ENCODE measurements at regions not wholly inside any gene's neighbourhood (a gene's known extent, or its start where the extent isn't known, plus 50 kb on each side); places are given as distances from the start of the nearest gene placed in this dataset.

DNA sequence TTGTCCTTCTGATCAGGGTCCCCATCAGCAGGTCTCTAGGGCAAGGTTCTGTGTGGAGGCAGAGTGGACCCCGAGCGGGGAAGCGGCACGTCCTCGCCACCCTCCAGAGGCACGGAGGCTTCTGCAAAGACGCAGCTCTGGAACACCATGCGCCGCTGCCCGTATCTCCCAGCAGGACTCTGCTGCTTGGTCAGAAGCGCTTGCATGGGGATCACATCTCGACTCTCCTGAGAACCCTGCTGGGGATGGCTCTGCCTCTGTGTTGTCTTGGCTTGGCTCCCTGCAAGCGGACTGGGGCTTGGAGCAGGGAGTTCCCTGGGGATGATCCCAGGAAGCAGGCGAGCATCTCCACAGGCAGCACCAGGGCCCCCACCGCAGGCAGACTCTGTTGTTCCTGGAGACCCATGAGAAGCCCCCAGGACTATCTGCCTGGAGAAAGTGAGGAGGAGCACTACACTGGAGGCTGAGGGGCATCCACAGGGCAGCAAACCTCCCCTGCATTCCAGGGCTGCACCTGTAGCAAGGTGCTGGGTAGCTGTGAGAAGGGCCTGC lies 520.5 kb downstream of the GLRX3 start:
- dilution Hi-C loops (cut with MboI; ENCODE audit: extremely low pct_ligation_motif_present, low sequenced_read_pairs) = no loop called here
- peaks cover 7% of the 10 kb centered on the region for H3K9me3 ChIP-seq (ENCODE audit: control insufficient read depth, low read depth, low read length)
- TF ChIP-seq, protein P1, sequence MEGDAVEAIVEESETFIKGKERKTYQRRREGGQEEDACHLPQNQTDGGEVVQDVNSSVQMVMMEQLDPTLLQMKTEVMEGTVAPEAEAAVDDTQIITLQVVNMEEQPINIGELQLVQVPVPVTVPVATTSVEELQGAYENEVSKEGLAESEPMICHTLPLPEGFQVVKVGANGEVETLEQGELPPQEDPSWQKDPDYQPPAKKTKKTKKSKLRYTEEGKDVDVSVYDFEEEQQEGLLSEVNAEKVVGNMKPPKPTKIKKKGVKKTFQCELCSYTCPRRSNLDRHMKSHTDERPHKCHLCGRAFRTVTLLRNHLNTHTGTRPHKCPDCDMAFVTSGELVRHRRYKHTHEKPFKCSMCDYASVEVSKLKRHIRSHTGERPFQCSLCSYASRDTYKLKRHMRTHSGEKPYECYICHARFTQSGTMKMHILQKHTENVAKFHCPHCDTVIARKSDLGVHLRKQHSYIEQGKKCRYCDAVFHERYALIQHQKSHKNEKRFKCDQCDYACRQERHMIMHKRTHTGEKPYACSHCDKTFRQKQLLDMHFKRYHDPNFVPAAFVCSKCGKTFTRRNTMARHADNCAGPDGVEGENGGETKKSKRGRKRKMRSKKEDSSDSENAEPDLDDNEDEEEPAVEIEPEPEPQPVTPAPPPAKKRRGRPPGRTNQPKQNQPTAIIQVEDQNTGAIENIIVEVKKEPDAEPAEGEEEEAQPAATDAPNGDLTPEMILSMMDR (optimal IDR thresholded peaks at IDR 0.05 in 1 of 3, IDR thresholded peaks at IDR 0.05 in 1 of 3, conservative IDR thresholded peaks at IDR 0.05 in 1 of 3; ENCODE audit: extremely low read depth in 1 of 3, insufficient read depth in 2 of 3, low read length in 3 of 3) = no peak
- TF ChIP-seq EZH2 (IDR thresholded peaks at IDR 0.05; ENCODE audit: low read length) = no peak

DNA sequence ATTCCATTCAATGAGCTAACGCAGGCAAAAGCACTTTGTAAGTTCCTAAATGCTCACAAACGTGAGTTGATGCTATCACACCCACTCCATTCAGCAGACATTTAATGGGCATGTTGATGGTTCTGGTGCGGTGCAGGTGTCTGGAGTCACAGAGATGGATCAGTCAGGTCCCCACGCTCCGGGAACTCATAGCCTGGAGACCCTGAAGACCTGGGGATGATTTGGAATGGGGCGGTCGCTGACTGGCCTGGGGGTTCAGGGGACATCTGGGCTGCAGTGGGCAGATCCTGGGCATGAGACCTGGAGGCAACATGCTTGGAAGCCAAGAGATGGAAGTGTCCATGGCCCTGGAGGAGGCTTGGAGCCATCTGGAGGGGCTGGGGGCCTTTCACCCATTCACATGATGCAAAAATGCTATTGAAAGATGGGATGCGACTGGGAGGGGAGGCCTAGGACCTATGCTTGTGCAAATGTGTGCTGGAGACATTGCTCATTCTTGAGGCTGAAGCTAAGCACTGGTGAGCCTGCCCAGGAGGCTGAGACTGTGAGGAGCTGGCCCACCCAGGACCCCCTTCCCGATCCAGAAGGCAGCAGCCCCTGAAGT lies 522.6 kb downstream of the GLRX3 start:
- no peak for TF ChIP-seq EZH2 (IDR thresholded peaks at IDR 0.05; ENCODE audit: low read length)
- TF ChIP-seq, protein P1 (optimal IDR thresholded peaks at IDR 0.05 in 1 of 3, IDR thresholded peaks at IDR 0.05 in 1 of 3, conservative IDR thresholded peaks at IDR 0.05 in 1 of 3; ENCODE audit: extremely low read depth in 1 of 3, insufficient read depth in 2 of 3, low read length in 3 of 3) = no peak
- no peaks in the 10 kb centered on the region for H4K20me1 ChIP-seq (ENCODE audit: control insufficient read depth, extremely low read depth, insufficient read depth, low read length)
- no peak for FAIRE-seq
- H3K9me1 ChIP-seq (ENCODE audit: control insufficient read depth, extremely low read depth, insufficient read depth, low read length) = no peaks in the 10 kb centered on the region
- H3K27ac ChIP-seq (ENCODE audit: control insufficient read depth, insufficient read depth, low read length) = no peak overlapping the region
- DNase-seq (ENCODE audit: low read depth, low spot score) = no peak
- no peak overlapping the region for H3K4me2 ChIP-seq (ENCODE audit: control insufficient read depth, extremely low read depth, insufficient read depth, low read depth, low read length)
- dilution Hi-C loops (cut with MboI; ENCODE audit: extremely low pct_ligation_motif_present, low sequenced_read_pairs) = no loop called here
- no peaks in the 10 kb centered on the region for H3K36me3 ChIP-seq (ENCODE audit: control insufficient read depth in 2 of 2, extremely low read depth in 1 of 2, insufficient read depth in 2 of 2, low read length in 2 of 2)
- H3K9me3 ChIP-seq (ENCODE audit: control insufficient read depth, low read depth, low read length) = peaks cover 8% of the 10 kb centered on the region
- H2AFZ ChIP-seq (ENCODE audit: control insufficient read depth, low read length) = no peak overlapping the region
- no peaks in the 10 kb centered on the region for H3K4me1 ChIP-seq (ENCODE audit: control insufficient read depth, extremely low read depth, insufficient read depth, low read length)
- no peak overlapping the region for H3K4me3 ChIP-seq (ENCODE audit: control insufficient read depth in 2 of 3, extremely low read depth in 1 of 3, insufficient read depth in 2 of 3, low read depth in 1 of 3, low read length in 3 of 3)
- H3K27me3 ChIP-seq (ENCODE audit: control insufficient read depth, extremely low read depth, insufficient read depth, low read length) = no peaks in the 10 kb centered on the region
- H3K9ac ChIP-seq (ENCODE audit: control insufficient read depth, extremely low read depth, insufficient read depth, low read length) = no peak overlapping the region
- H3K79me2 ChIP-seq (ENCODE audit: control insufficient read depth, insufficient read depth, low read length) = no peaks in the 10 kb centered on the region

More for the DNA sequence above, 520.5 kb downstream of the GLRX3 start:
- H3K4me3 ChIP-seq (ENCODE audit: control insufficient read depth in 2 of 3, extremely low read depth in 1 of 3, insufficient read depth in 2 of 3, low read depth in 1 of 3, low read length in 3 of 3) = no peak overlapping the region
- no peak overlapping the region for H2AFZ ChIP-seq (ENCODE audit: control insufficient read depth, low read length)
- H3K9ac ChIP-seq (ENCODE audit: control insufficient read depth, extremely low read depth, insufficient read depth, low read length) = no peak overlapping the region
- no peaks in the 10 kb centered on the region for H3K27me3 ChIP-seq (ENCODE audit: control insufficient read depth, extremely low read depth, insufficient read depth, low read length)
- H3K4me1 ChIP-seq (ENCODE audit: control insufficient read depth, extremely low read depth, insufficient read depth, low read length) = no peaks in the 10 kb centered on the region
- H3K79me2 ChIP-seq (ENCODE audit: control insufficient read depth, insufficient read depth, low read length) = no peaks in the 10 kb centered on the region
- H3K4me2 ChIP-seq (ENCODE audit: control insufficient read depth, extremely low read depth, insufficient read depth, low read depth, low read length) = no peak overlapping the region
- no peak for DNase-seq (ENCODE audit: low read depth, low spot score)
- H3K36me3 ChIP-seq (ENCODE audit: control insufficient read depth in 2 of 2, extremely low read depth in 1 of 2, insufficient read depth in 2 of 2, low read length in 2 of 2) = no peaks in the 10 kb centered on the region
- no peak for FAIRE-seq
- no peak overlapping the region for H3K27ac ChIP-seq (ENCODE audit: control insufficient read depth, insufficient read depth, low read length)
- H4K20me1 ChIP-seq (ENCODE audit: control insufficient read depth, extremely low read depth, insufficient read depth, low read length) = no peaks in the 10 kb centered on the region
- H3K9me1 ChIP-seq (ENCODE audit: control insufficient read depth, extremely low read depth, insufficient read depth, low read length) = no peaks in the 10 kb centered on the region
